Fibroblast of skin of back (primary cell): ENCODE measurements at regions not wholly inside any gene's neighbourhood (a gene's known extent, or its start where the extent isn't known, plus 50 kb on each side); places are given as distances from the start of the nearest gene placed in this dataset.

ENCODE experiments used
- DNase-seq: peaks from one replicate; pipeline ENCODE4 v3.0.0-alpha.2; 2013

GRCh38 chr11:116642481-116642880, 130.3 kb downstream of the BUD13 start:
- no peak for DNase-seq

- peak; percentile 7 for DNase-seq
These were observed 131.2 kb downstream of the BUD13 start for GRCh38 chr11:116641561-116642045.

GRCh38 chr11:116640641-116641402, 132.0 kb downstream of the BUD13 start:
- no peak for DNase-seq

- no peak for DNase-seq
These were observed 134.3 kb downstream of the BUD13 start for GRCh38 chr11:116638463-116638862.

GRCh38 chr11:116637766-116638165, 135.0 kb downstream of the BUD13 start:
- no peak for DNase-seq

GRCh38 chr11:116636341-116636929, 136.4 kb downstream of the BUD13 start:
- DNase-seq, result no peak

- no peak for DNase-seq
These were observed 141.6 kb downstream of the BUD13 start for GRCh38 chr11:116631201-116631600.

- no peak for DNase-seq
These were observed 154.3 kb downstream of the BUD13 start for GRCh38 chr11:116618461-116618860.

GRCh38 chr11:116615211-116615865, 157.4 kb downstream of the BUD13 start:
- no peak for DNase-seq

GRCh38 chr11:116614306-116615210, 158.2 kb downstream of the BUD13 start:
- no peak for DNase-seq

GRCh38 chr11:116613206-116613875, 159.4 kb downstream of the BUD13 start:
- DNase-seq, result no peak

- no peak for DNase-seq
These were observed 160.7 kb downstream of the BUD13 start for GRCh38 chr11:116611998-116612620.

- no peak for DNase-seq
These were observed 162.6 kb downstream of the BUD13 start for GRCh38 chr11:116610190-116610589.

- DNase-seq, result no peak
These were observed 165.8 kb downstream of the BUD13 start for GRCh38 chr11:116607027-116607426.

- DNase-seq, result peak; percentile 32
These were observed 167.0 kb downstream of the BUD13 start for GRCh38 chr11:116605543-116606459.

GRCh38 chr11:116603728-116604323, 169.0 kb downstream of the BUD13 start:
- no peak for DNase-seq

- no peak for DNase-seq
These were observed 170.2 kb downstream of the BUD13 start for GRCh38 chr11:116602637-116602942.

- DNase-seq, result peak; percentile 51
These were observed 170.8 kb downstream of the BUD13 start for GRCh38 chr11:116601814-116602636.

GRCh38 chr11:116600930-116601329, 171.9 kb downstream of the BUD13 start:
- no peak for DNase-seq
